ENCODE measurements at regions not wholly inside any gene's neighbourhood (a gene's known extent, or its start where the extent isn't known, plus 50 kb on each side); places are given as distances from the start of the nearest gene placed in this dataset.

DNA sequence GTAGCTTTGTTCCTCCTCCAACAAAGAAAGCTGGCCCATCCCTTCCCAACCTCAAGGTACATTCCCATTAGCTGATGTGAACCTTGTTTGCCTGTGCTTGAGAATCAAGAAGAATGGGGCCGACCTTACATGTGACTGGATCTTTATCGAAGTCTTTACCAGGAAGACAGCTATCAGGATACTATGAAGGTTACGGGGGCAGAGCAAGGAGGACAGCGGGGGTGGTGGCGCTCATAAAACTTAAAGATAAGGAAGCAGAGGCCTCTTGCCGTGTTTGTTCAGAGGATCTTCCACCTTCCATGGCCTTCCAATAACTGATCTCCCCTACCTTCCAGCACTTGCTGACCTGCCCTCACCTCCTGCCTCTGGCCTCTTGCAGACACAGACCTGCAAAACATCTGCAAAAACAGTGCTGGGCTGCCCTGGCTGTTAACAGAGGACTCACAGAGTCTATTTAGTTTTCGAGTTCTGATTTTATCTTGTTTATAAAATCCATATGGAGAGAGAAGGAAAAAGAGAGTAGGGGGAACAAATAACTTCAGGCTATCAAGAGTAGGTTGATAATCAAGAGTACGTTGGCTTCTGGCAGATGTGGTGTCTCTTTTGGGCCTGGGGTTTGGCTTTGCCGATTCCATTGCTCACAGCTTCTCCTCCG lies 198.0 kb downstream of the HUNK start:
- TF ChIP-seq, protein P1, sequence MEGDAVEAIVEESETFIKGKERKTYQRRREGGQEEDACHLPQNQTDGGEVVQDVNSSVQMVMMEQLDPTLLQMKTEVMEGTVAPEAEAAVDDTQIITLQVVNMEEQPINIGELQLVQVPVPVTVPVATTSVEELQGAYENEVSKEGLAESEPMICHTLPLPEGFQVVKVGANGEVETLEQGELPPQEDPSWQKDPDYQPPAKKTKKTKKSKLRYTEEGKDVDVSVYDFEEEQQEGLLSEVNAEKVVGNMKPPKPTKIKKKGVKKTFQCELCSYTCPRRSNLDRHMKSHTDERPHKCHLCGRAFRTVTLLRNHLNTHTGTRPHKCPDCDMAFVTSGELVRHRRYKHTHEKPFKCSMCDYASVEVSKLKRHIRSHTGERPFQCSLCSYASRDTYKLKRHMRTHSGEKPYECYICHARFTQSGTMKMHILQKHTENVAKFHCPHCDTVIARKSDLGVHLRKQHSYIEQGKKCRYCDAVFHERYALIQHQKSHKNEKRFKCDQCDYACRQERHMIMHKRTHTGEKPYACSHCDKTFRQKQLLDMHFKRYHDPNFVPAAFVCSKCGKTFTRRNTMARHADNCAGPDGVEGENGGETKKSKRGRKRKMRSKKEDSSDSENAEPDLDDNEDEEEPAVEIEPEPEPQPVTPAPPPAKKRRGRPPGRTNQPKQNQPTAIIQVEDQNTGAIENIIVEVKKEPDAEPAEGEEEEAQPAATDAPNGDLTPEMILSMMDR (IDR thresholded peaks at IDR 0.05; ENCODE audit: borderline replicate concordance, insufficient read depth, low read depth, low read length) = no peak
- no peak overlapping the region for H3K4me3 ChIP-seq (ENCODE audit: low read depth, low read length)

DNA sequence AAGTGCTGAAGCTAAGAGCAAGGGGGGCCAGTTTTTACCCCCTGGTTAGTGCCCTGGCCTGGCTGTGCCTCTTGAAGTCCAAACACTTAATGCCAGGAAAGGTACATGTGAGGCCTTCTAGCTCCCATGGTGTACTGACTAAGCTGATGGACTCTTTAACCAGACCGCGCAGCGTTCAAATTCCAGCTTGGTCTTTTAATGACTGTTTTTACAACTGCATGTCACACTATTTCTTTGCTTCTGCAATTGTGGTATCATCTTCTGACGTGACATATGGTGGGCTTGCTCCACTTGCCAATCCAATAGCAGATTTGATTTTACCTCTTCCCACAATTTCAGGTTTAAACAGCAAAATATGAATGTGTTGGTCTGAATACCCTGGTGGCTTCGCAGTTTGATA lies 197.3 kb downstream of the HUNK start:
- TF ChIP-seq, protein P1 (IDR thresholded peaks at IDR 0.05; ENCODE audit: borderline replicate concordance, insufficient read depth, low read depth, low read length) = no peak
- no peak overlapping the region for H3K4me3 ChIP-seq (ENCODE audit: low read depth, low read length)

DNA sequence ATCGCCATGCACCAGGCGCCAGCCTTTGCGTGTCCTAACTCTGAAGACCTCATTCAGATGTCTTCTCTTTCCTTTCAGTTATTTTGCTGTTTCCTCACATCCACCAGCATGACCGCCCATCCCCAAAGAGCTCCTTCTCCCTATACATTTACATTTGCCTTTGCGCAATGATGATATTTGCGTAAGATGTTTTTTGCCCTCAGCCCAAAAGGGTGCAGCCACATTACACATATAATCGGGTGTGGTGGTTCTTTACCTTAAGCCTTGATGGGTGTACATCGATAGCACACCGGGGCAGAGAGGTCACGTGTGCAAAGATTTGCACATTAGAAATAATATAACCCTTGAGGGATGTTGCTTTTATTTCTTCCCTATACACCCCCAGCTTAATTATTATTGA lies 192.8 kb downstream of the HUNK start:
- H3K4me3 ChIP-seq (ENCODE audit: low read depth, low read length) = no peak overlapping the region
- TF ChIP-seq, protein P1 (IDR thresholded peaks at IDR 0.05; ENCODE audit: borderline replicate concordance, insufficient read depth, low read depth, low read length) = no peak

DNA sequence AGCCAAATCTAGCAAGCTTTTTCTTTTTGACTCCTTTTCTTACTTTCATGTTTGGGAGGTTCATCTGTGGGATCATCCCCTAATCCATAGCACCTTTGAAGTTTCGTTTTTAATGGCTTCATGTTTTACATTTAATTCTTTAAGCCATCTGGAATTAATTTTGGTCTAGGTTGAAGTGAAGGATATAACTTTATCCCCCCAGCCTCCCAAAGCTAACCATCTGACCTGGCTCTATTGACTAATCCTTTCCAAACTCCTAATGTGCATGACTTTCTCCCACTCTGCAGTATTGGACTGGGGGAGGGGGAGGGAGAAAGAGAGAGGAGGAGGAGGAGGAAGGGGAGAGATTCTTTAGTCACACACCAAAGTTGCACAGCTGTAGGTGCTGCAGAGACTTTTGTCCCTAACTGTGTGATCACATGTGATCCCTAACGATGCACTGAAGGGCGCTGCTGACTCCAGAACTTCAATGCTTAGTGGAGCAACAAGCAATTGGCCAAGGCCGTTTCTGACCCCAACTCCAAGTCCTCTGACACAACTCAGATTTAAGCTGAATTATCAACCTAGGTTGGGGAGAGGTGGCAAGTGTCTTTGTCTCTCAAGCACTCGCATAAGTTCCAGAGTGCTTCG lies 191.6 kb downstream of the HUNK start:
- TF ChIP-seq, protein P1 (IDR thresholded peaks at IDR 0.05; ENCODE audit: borderline replicate concordance, insufficient read depth, low read depth, low read length) = no peak

DNA sequence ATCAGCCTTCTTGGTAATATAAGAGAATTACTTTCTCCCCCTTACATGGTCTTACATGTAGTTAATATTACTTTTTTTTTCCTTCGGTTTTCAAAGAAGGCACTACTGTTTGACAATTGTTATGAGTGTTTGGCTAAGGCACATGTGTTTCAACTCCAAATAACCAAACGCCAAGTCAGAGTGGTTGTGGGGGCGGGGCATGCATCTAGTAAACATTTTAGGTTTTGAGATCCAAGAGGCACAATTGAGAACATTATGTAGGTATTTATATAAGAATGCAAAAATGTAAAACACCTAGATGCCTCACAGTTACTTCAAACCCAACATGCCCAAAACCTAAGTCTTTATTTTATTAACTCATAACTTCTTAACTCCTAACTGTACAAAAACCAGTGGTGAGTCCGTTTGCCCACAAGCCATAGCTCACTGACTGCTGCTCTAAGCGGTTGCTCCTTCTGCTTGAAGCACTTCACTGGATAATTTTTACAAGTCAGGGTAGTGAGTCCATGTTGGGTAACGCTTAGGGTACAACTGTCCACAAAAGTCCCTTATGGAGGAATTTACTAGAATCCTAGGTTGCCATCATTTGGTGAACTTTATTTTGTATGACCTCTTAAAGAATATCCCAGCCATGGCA lies 189.9 kb downstream of the HUNK start:
- no peak overlapping the region for H3K4me3 ChIP-seq (ENCODE audit: low read depth, low read length)
- TF ChIP-seq, protein P1 (IDR thresholded peaks at IDR 0.05; ENCODE audit: borderline replicate concordance, insufficient read depth, low read depth, low read length) = no peak

More for the DNA sequence above, 191.6 kb downstream of the HUNK start:
- H3K4me3 ChIP-seq (ENCODE audit: low read depth, low read length) = no peak overlapping the region

DNA sequence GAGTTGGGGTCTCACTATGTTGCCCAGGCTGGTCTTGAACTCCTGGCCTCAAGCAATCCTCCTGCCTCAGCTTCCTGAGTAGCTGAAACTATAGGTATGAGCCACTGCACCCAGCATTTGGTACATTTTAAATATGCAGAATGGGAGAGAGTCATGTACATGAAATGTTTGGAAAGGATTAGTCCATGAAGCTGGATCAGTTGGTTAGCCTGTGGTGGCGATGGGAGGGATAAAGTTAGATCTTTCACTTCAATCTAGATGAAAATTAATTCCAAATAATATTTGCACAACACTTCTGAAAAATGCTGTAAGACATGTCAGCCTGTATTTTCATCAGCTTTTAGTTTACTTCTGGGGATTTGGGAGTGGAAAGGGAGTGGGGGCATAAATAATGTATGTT lies 188.9 kb downstream of the HUNK start:
- TF ChIP-seq, protein P1 (IDR thresholded peaks at IDR 0.05; ENCODE audit: borderline replicate concordance, insufficient read depth, low read depth, low read length) = no peak
- H3K4me3 ChIP-seq (ENCODE audit: low read depth, low read length) = no peak overlapping the region

DNA sequence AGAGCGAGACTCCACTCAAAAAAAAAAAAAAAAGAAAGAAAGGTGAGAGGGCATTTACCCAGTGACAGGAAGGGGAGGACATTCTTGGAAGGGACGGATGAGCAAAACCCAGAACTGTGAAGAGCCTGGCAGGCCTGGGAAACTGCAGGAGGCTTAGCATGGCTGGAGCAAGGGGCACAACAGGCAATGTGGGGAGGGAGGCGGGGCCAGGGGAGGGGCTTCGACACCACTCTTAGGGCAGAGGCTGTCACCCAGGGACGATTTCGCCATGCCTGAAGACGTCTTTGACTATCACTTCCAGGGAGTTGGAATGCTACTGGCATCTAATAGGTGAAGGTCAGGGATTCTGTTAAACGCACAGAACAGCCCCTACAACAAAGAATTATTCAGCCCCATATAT lies 184.0 kb downstream of the HUNK start:
- TF ChIP-seq, protein P1 (IDR thresholded peaks at IDR 0.05; ENCODE audit: borderline replicate concordance, insufficient read depth, low read depth, low read length) = no peak
- H3K4me3 ChIP-seq (ENCODE audit: low read depth, low read length) = no peak overlapping the region

Measured in GM12875 (cell line).